Bronchial epithelial cell (primary cell): ENCODE measurements at regions not wholly inside any gene's neighbourhood (a gene's known extent, or its start where the extent isn't known, plus 50 kb on each side); places are given as distances from the start of the nearest gene placed in this dataset.
A peak's percentile ranks its signal among the peaks of the same experiment; 100 is the strongest.

Experiments
- DNase-seq: peaks from one replicate; pipeline ENCODE4 v3.0.0-alpha.2; 2010; ENCODE audit warnings: low read depth
- FAIRE-seq: peaks from 2 replicates; lab custom pipeline; 2011; peaks lifted over from hg19 to GRCh38; lab: Jason Lieb, UNC
- H3K27me3 ChIP-seq: 2 replicates; pipeline ENCODE4 v1.5.1; 2011; ENCODE audit warnings: low read length; ENCODE audit not compliant: control insufficient read depth, insufficient read depth
- H3K36me3 ChIP-seq: 2 replicates; pipeline ENCODE4 v1.5.1; 2011; ENCODE audit warnings: low read length; ENCODE audit not compliant: control insufficient read depth, insufficient read depth
- H3K4me3 ChIP-seq: 2 replicates; pipeline ENCODE4 v1.5.1; 2011; ENCODE audit warnings: mild to moderate bottlenecking, low read depth, low read length, control low read depth
- CTCF ChIP-seq: IDR thresholded peaks from 2 replicates; pipeline ENCODE4 v1.5.1; 2011; ENCODE audit warnings: mild to moderate bottlenecking, moderate library complexity, low read length, control low read depth, inconsistent platforms; ENCODE audit not compliant: insufficient read depth, severe bottlenecking

GRCh38 chr7:80362010-80362618 lies 149.8 kb downstream of the GNAT3 start:
- TF ChIP-seq CTCF = no peak
- FAIRE-seq = no peak
- Histone ChIP-seq H3K36me3 (no peaks in the 10 kb centered on the region), H3K4me3 (no peak overlapping the region), H3K27me3 (no peaks in the 10 kb centered on the region)
- no peak for DNase-seq

GRCh38 chr7:80359476-80359875 lies 152.4 kb downstream of the GNAT3 start:
- no peak for TF ChIP-seq CTCF
- Histone ChIP-seq H3K27me3 (no peaks in the 10 kb centered on the region), H3K4me3 (no peak overlapping the region), H3K36me3 (no peaks in the 10 kb centered on the region)
- FAIRE-seq (no peak), DNase-seq (no peak)

GRCh38 chr7:80359029-80359428 lies 152.8 kb downstream of the GNAT3 start:
- FAIRE-seq (no peak), DNase-seq (no peak)
- H3K27me3 ChIP-seq = no peaks in the 10 kb centered on the region
- H3K36me3 ChIP-seq = no peaks in the 10 kb centered on the region
- no peak for TF ChIP-seq CTCF
- H3K4me3 ChIP-seq = no peak overlapping the region

GRCh38 chr7:80357530-80357929 lies 154.3 kb downstream of the GNAT3 start:
- Histone ChIP-seq H3K36me3 (no peaks in the 10 kb centered on the region), H3K4me3 (no peak overlapping the region), H3K27me3 (no peaks in the 10 kb centered on the region)
- DNase-seq = no peak
- no peak for TF ChIP-seq CTCF
- no peak for FAIRE-seq

GRCh38 chr7:80350430-80350829 lies 161.4 kb downstream of the GNAT3 start:
- TF ChIP-seq CTCF = no peak
- no peak for DNase-seq
- Histone ChIP-seq H3K27me3 (no peaks in the 10 kb centered on the region), H3K4me3 (no peak overlapping the region), H3K36me3 (no peaks in the 10 kb centered on the region)
- FAIRE-seq = no peak

GRCh38 chr7:80348223-80348622 lies 163.6 kb downstream of the GNAT3 start:
- TF ChIP-seq CTCF = no peak
- Histone ChIP-seq H3K27me3 (no peaks in the 10 kb centered on the region), H3K4me3 (no peak overlapping the region), H3K36me3 (no peaks in the 10 kb centered on the region)
- peak; percentile 7 for DNase-seq
- peak; percentile 86 for FAIRE-seq
